ENCODE measurements at regions not wholly inside any gene's neighbourhood (a gene's known extent, or its start where the extent isn't known, plus 50 kb on each side); places are given as distances from the start of the nearest gene placed in this dataset.
A peak's percentile ranks its signal among the peaks of the same experiment; 100 is the strongest.

DNA sequence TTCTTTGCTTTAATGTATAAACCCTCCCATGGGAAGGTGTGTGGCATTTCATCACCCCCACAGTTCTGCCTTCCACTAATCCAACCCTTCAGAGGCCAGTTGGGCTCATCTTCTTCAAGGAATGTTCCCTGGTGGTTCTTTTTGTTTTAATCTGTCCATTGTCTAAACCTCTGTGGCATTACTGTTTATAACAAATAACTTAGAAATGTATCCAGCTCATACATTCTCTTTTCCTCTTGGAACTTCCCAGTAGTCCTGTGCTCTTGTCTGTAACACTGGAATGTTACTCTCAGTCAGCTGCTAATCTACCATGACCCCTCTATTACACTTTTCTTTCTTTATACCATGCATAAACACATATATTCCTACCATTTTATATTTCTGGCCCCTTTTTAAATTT is 213.5 kb upstream of the TARS1 start:
- no peak for TF ChIP-seq CTCF (conservative IDR thresholded peaks at IDR 0.05; ENCODE audit: control insufficient read depth, insufficient read depth, low read depth, low read length)
- DNase-seq (ENCODE audit: low read depth): no peak
- no peak overlapping the region for H3K4me3 ChIP-seq (ENCODE audit: control insufficient read depth, low read depth, low read length)

- DNase-seq (ENCODE audit: low read depth): no peak
- TF ChIP-seq CTCF (conservative IDR thresholded peaks at IDR 0.05; ENCODE audit: control insufficient read depth, insufficient read depth, low read depth, low read length): no peak
- no peak overlapping the region for H3K4me3 ChIP-seq (ENCODE audit: control insufficient read depth, low read depth, low read length)
These were observed 213.0 kb upstream of the TARS1 start for GRCh38 chr5:33227746-33228145.

DNA sequence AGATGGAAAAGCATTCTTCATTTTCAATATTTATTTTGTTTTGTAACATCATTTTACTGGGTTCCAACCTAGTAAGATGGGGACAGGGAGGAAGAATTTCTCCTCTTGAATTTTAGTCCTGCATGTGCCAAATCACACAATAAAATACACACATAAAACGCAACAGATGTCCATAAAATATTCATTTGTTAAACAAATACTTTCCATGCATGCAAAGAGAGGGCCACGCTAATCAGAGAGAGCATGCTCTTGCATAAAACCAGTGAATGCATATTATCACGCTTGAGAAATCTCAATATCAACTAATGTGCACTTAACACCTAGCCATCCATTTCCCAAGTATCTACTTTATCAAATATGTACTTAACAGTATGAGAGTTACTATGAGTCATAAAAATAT is 212.6 kb upstream of the TARS1 start:
- TF ChIP-seq CTCF (conservative IDR thresholded peaks at IDR 0.05; ENCODE audit: control insufficient read depth, insufficient read depth, low read depth, low read length): no peak
- no peak overlapping the region for H3K4me3 ChIP-seq (ENCODE audit: control insufficient read depth, low read depth, low read length)
- DNase-seq (ENCODE audit: low read depth): no peak

DNA sequence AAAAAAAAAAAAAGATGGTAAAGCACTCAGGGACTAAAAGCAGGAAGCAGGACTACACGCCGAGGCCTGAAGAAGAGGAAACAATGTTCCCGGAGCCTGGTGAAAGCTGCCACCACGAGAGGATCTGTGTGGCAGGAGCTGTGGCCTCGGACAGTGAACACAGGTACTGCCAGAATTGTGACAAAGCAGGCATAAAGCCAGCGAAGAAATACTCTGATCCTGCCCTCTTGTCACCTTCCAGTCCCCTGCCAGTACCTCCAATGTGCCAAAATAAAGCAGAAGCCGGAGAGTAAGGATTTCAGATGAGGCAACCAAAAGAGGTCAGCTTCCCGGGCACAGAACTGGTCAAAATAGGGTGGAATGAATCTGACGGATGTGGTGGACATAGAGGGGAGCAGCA is 211.5 kb upstream of the TARS1 start:
- DNase-seq (ENCODE audit: low read depth): no peak
- H3K4me3 ChIP-seq (ENCODE audit: control insufficient read depth, low read depth, low read length): no peak overlapping the region
- TF ChIP-seq CTCF (conservative IDR thresholded peaks at IDR 0.05; ENCODE audit: control insufficient read depth, insufficient read depth, low read depth, low read length): no peak

DNA sequence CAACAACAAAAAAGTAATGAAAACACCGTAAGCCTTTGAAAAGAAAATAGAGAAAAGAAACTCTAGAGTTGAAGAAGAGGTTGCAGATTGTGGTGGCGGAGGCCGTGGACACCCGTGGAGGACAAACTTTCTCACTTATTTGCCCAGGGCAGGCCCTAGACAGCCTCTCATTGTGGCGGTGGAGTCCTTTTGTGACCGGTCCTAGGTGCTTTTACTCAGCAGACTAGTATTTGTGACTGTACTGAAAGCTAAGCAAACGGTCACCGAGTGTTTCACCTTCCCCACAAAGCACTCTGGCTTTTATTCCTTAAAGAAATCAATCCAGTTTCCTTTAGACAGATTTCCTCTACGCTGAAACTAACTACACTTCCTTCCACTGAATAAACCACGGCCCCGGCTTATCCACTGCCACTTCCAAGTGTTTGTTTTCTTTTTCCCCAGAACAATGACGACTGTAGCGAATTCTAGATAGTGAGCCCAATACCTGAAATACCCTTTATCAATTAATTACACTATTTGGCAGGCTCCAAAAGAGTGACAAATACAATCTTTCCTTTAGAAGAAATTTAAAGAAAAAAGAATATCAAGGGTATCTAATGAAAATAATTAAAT is 210.2 kb upstream of the TARS1 start:
- no peak for TF ChIP-seq CTCF (conservative IDR thresholded peaks at IDR 0.05; ENCODE audit: control insufficient read depth, insufficient read depth, low read depth, low read length)
- DNase-seq (ENCODE audit: low read depth): no peak
- H3K4me3 ChIP-seq (ENCODE audit: control insufficient read depth, low read depth, low read length): no peak overlapping the region

DNA sequence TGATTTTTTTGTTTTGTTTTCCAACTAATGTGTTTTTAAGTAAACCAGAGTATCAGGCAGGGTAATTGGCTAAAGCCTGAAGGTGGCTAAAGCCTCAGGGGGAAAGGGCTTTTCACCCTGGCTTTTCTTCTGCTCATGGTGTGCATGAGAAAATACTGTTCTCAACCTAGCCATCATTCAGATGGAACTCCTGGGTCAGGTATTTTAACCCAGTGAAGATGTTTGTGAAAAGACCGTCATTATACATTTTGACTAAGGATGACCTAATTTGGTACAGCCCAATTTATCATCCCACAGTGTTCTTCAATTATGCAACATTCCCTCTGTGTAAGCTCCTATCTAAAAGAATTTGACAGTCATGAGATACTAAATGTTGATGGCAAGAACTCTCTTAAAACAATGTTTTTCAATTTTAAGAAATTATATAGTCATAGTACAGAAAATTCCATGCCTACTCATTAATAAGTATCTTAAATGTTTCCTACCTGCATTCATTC is 209.5 kb upstream of the TARS1 start:
- TF ChIP-seq CTCF (conservative IDR thresholded peaks at IDR 0.05; ENCODE audit: control insufficient read depth, insufficient read depth, low read depth, low read length): no peak
- peak; percentile 43 for DNase-seq (ENCODE audit: low read depth)
- no peak overlapping the region for H3K4me3 ChIP-seq (ENCODE audit: control insufficient read depth, low read depth, low read length)

GRCh38 chr5:33231935-33232334 is 208.8 kb upstream of the TARS1 start:
- peak; percentile 35 for DNase-seq (ENCODE audit: low read depth)
- TF ChIP-seq CTCF (conservative IDR thresholded peaks at IDR 0.05; ENCODE audit: control insufficient read depth, insufficient read depth, low read depth, low read length): no peak

More at GRCh38 chr5:33231935-33232334, 208.8 kb upstream of the TARS1 start:
- no peak overlapping the region for H3K4me3 ChIP-seq (ENCODE audit: control insufficient read depth, low read depth, low read length)

Data from fibroblast of mammary gland (primary cell).